PC-9 (cell line): ENCODE measurements at regions not wholly inside any gene's neighbourhood (a gene's known extent, or its start where the extent isn't known, plus 50 kb on each side); places are given as distances from the start of the nearest gene placed in this dataset.

ENCODE experiments used
- BruUV-seq: library from RNA; stranded (reverse); fragments of 400-500 nt; replicated peaks from 2 replicates; lab custom pipeline; 2021; lab: Mats Ljungman, UMichigan
- CTCF ChIA-PET: fragments of 300-600 bp; sonication (Branson Sonifier 250); formaldehyde crosslinking; loops from one replicate; lab custom pipeline; 2022; ENCODE audit warnings: antibody characterized with exemption; lab: Charles Lee
- POLR2A ChIA-PET: fragments of 300-600 bp; sonication (Branson Sonifier 250); formaldehyde crosslinking; loops from one replicate; lab custom pipeline; 2022; ENCODE audit warnings: antibody characterized with exemption; ENCODE audit not compliant: unreplicated experiment; lab: Charles Lee
- DNase-seq, 2 experiments: peaks; one replicate each; pipeline versions ENCODE4 v3.0.0 to v3.0.0-alpha.2; 2015 to 2022; ENCODE audit warnings: mixed read lengths in 1 of 2
- H2AFZ ChIP-seq: fragments of 200-600 bp; sonication (generic); 2 replicates; pipeline ENCODE4 v1.8.1; 2017; ENCODE audit warnings: antibody characterized with exemption
- H3F3A ChIP-seq: fragments of 200-600 bp; sonication (generic); 2 replicates; pipeline ENCODE4 v1.8.1; 2017; ENCODE audit warnings: antibody characterized with exemption, mild to moderate bottlenecking, low read depth; ENCODE audit not compliant: insufficient read depth
- H3K27ac ChIP-seq: fragments of 200-600 bp; sonication (generic); 2 replicates; pipeline ENCODE4 v1.6.1; 2016; ENCODE audit warnings: mixed run types
- H3K27me3 ChIP-seq: fragments of 200-600 bp; sonication (generic); 2 replicates; pipeline ENCODE4 v1.6.1; 2016; ENCODE audit warnings: low read depth, mixed run types; ENCODE audit not compliant: insufficient read depth
- H3K36me3 ChIP-seq: fragments of 200-600 bp; sonication (generic); 2 replicates; pipeline ENCODE4 v1.6.1; 2016; ENCODE audit warnings: low read depth, mixed run types
- H3K4me1 ChIP-seq: fragments of 200-600 bp; sonication (generic); replicated peaks from 2 replicates; pipeline ENCODE4 v1.6.1; 2016; ENCODE audit warnings: mixed run types; ENCODE audit not compliant: insufficient read depth
- H3K4me2 ChIP-seq: fragments of 200-600 bp; sonication (generic); 2 replicates; pipeline ENCODE4 v1.6.1; 2017; ENCODE audit warnings: mixed run types
- H3K4me3 ChIP-seq: fragments of 200-600 bp; sonication (generic); 2 replicates; pipeline ENCODE4 v1.6.1; 2016; ENCODE audit warnings: mixed run types
- H3K79me2 ChIP-seq: fragments of 200-600 bp; sonication (generic); 2 replicates; pipeline ENCODE4 v1.6.1; 2017; ENCODE audit warnings: low read depth, mixed run types
- H3K9me2 ChIP-seq: fragments of 200-600 bp; sonication (generic); 2 replicates; pipeline ENCODE4 v1.8.1; 2017; ENCODE audit warnings: mild to moderate bottlenecking; ENCODE audit not compliant: insufficient read depth
- H3K9me3 ChIP-seq: fragments of 200-600 bp; sonication (generic); 2 replicates; pipeline ENCODE4 v1.8.1; 2016; ENCODE audit warnings: low read depth; ENCODE audit not compliant: insufficient read depth
- H4K20me1 ChIP-seq: fragments of 200-600 bp; sonication (generic); 2 replicates; pipeline ENCODE4 v1.8.1; 2017; ENCODE audit not compliant: insufficient read depth
- CTCF ChIP-seq: fragments of 200-600 bp; sonication (generic); conservative IDR thresholded peaks from 2 replicates; pipeline ENCODE4 v1.6.1; 2017; ENCODE audit warnings: mixed run types, antibody characterized with exemption, mild to moderate bottlenecking, moderate library complexity
- EZH2 ChIP-seq: fragments of 200-600 bp; sonication (generic); IDR thresholded peaks from 2 replicates; pipeline ENCODE4 v1.8.0; 2017; ENCODE audit warnings: antibody characterized with exemption, low read depth
- intact Hi-C: fragments of 100-400 bp; cut with micrococcal nuclease; formaldehyde crosslinking; loops from one replicate; pipeline ENCODE4 v1.10.0; 2022; ENCODE audit not compliant: unreplicated experiment

- CTCF ChIA-PET: no interaction called here
- no TSS peak for BruUV-seq
Observed at GRCh38 chr14:83744224-83744623, 1785.7 kb upstream of the FLRT2 start.

GRCh38 chr14:83744891-83745290, 1785.1 kb upstream of the FLRT2 start:
- POLR2A ChIA-PET: no interaction called here
- no peaks in the 10 kb centered on the region for H3F3A ChIP-seq
- intact Hi-C loops: no loop called here
- no peak overlapping the region for H3K4me2 ChIP-seq
- DNase-seq: no peak
- no peaks in the 10 kb centered on the region for H3K9me2 ChIP-seq
- H3K27me3 ChIP-seq: no peaks in the 10 kb centered on the region
- TF ChIP-seq EZH2 (no peak), CTCF (no peak)
- no peak overlapping the region for H3K4me3 ChIP-seq
- H3K4me1 ChIP-seq: no peaks in the 10 kb centered on the region
- H3K36me3 ChIP-seq: no peaks in the 10 kb centered on the region
- H3K79me2 ChIP-seq: no peaks in the 10 kb centered on the region
- no peak overlapping the region for H2AFZ ChIP-seq
- H3K27ac ChIP-seq: no peak overlapping the region
- BruUV-seq: no TSS peak
- CTCF ChIA-PET: no interaction called here
- H4K20me1 ChIP-seq: no peaks in the 10 kb centered on the region
- no peaks in the 10 kb centered on the region for H3K9me3 ChIP-seq

More at GRCh38 chr14:83744224-83744623, 1785.7 kb upstream of the FLRT2 start:
- intact Hi-C loops: no loop called here
- DNase-seq: no peak
- no peak overlapping the region for H3K27ac ChIP-seq
- no peaks in the 10 kb centered on the region for H3F3A ChIP-seq
- H3K9me3 ChIP-seq: no peaks in the 10 kb centered on the region
- no peak overlapping the region for H3K4me2 ChIP-seq
- POLR2A ChIA-PET: no interaction called here
- H3K79me2 ChIP-seq: no peaks in the 10 kb centered on the region
- H2AFZ ChIP-seq: no peak overlapping the region
- no peak overlapping the region for H3K4me3 ChIP-seq
- H3K27me3 ChIP-seq: no peaks in the 10 kb centered on the region
- no peaks in the 10 kb centered on the region for H4K20me1 ChIP-seq
- H3K36me3 ChIP-seq: no peaks in the 10 kb centered on the region
- no peak for TF ChIP-seq CTCF
- no peak for TF ChIP-seq EZH2
- H3K9me2 ChIP-seq: no peaks in the 10 kb centered on the region
- no peaks in the 10 kb centered on the region for H3K4me1 ChIP-seq

- H3K27ac ChIP-seq: no peak overlapping the region
- intact Hi-C loops: no loop called here
- no peaks in the 10 kb centered on the region for H3K9me3 ChIP-seq
- TF ChIP-seq CTCF: no peak
- no peak for TF ChIP-seq EZH2
- H3K4me1 ChIP-seq: no peaks in the 10 kb centered on the region
- H4K20me1 ChIP-seq: no peaks in the 10 kb centered on the region
- H2AFZ ChIP-seq: no peak overlapping the region
- H3K9me2 ChIP-seq: no peaks in the 10 kb centered on the region
- no TSS peak for BruUV-seq
- H3K36me3 ChIP-seq: no peaks in the 10 kb centered on the region
- no peaks in the 10 kb centered on the region for H3F3A ChIP-seq
- POLR2A ChIA-PET: no interaction called here
- H3K27me3 ChIP-seq: no peaks in the 10 kb centered on the region
- CTCF ChIA-PET: no interaction called here
- H3K4me3 ChIP-seq: no peak overlapping the region
- DNase-seq: no peak
- H3K4me2 ChIP-seq: no peak overlapping the region
- H3K79me2 ChIP-seq: no peaks in the 10 kb centered on the region
Observed at GRCh38 chr14:83746336-83746735, 1783.6 kb upstream of the FLRT2 start.
